ENCODE measurements at regions not wholly inside any gene's neighbourhood (a gene's known extent, or its start where the extent isn't known, plus 50 kb on each side); places are given as distances from the start of the nearest gene placed in this dataset.

DNA sequence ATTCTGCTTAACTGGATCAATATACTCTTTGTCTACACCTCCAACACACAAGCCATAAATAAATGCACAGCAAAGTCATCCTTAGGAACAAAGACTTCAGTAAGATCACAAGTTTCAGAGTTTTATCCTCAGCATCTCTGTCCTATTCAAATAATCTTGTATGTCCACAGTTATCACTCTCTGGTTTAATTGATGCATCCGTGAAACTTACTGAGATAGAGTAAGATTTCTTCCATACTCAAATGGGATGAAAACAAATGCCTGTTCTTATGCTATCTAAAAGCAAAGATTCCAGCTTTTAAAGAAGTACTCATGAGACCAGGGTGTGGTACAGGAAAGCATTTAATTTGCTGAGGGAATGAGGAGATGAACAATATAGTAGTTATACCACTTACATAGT is 184.6 kb upstream of the SLC7A11 start:
- no peaks in the 10 kb centered on the region for H3K4me1 ChIP-seq (replicated peaks)
- no peak overlapping the region for H3K4me3 ChIP-seq
- intact Hi-C loops (cut with DNase I): no loop called here
- TF ChIP-seq, protein P1, sequence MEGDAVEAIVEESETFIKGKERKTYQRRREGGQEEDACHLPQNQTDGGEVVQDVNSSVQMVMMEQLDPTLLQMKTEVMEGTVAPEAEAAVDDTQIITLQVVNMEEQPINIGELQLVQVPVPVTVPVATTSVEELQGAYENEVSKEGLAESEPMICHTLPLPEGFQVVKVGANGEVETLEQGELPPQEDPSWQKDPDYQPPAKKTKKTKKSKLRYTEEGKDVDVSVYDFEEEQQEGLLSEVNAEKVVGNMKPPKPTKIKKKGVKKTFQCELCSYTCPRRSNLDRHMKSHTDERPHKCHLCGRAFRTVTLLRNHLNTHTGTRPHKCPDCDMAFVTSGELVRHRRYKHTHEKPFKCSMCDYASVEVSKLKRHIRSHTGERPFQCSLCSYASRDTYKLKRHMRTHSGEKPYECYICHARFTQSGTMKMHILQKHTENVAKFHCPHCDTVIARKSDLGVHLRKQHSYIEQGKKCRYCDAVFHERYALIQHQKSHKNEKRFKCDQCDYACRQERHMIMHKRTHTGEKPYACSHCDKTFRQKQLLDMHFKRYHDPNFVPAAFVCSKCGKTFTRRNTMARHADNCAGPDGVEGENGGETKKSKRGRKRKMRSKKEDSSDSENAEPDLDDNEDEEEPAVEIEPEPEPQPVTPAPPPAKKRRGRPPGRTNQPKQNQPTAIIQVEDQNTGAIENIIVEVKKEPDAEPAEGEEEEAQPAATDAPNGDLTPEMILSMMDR (IDR thresholded peaks at IDR 0.05): no peak
- no peak for TF ChIP-seq POLR2A (IDR thresholded peaks at IDR 0.05)
- TF ChIP-seq POLR2AphosphoS5 (IDR thresholded peaks at IDR 0.05): no peak
- no peaks in the 10 kb centered on the region for H3K36me3 ChIP-seq
- no peak overlapping the region for H3K27ac ChIP-seq
- no peaks in the 10 kb centered on the region for H3K9me3 ChIP-seq
- 62% methylated on average over 1 of the region's 1 CpG for WGBS
- no peak for DNase-seq (ENCODE audit: low spot score)
- H3K27me3 ChIP-seq (replicated peaks; ENCODE audit: insufficient read depth): no peaks in the 10 kb centered on the region

DNA sequence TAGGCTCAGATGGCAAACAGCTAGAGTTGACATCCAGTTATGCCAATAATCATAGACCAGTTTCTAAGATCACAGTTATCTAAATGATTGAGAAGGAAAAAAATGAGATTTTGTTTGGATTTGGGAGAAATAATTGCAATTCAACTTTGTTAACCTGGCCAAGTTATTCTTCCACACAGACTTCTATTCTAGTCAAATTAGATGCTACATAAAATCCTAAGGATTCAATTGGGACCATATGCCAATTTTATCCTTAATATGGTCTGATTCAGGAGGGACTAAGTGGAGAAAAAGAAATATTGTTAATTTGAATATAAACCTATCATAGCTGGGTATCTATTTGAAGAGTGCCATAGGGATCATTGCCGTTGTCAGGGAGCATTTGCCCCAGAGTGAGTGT is 178.3 kb upstream of the SLC7A11 start:
- no peak for DNase-seq (ENCODE audit: low spot score)
- TF ChIP-seq, protein P1 (IDR thresholded peaks at IDR 0.05): no peak
- TF ChIP-seq POLR2AphosphoS5 (IDR thresholded peaks at IDR 0.05): no peak
- intact Hi-C loops (cut with DNase I): no loop called here
- Histone ChIP-seq H3K27me3 (replicated peaks; ENCODE audit: insufficient read depth) (no peaks in the 10 kb centered on the region), H3K9me3 (no peaks in the 10 kb centered on the region), H3K4me1 (replicated peaks) (no peaks in the 10 kb centered on the region), H3K27ac (no peak overlapping the region), H3K36me3 (no peaks in the 10 kb centered on the region), H3K4me3 (no peak overlapping the region)
- 91% methylated on average over 1 of the region's 1 CpG for WGBS

DNA sequence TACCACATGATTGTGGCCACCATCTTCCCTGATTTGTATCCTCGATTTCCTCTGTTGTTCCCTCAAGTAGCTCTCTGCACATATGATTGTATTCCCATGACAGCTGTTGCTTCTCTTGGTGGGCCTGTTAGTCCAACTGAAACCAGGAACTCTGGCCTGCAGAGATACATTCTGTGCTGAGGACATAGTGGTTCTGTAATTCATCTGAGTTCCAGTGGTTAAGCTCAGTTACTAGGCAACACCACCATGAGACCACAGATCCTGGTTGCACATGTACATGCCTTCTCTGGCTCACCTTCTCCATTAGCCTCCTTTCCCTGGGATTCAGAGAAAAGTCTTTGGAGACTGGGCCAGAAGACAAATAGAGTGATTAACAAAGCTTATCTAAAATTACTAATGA is 172.1 kb upstream of the SLC7A11 start:
- intact Hi-C loops (cut with DNase I): no loop called here
- TF ChIP-seq POLR2AphosphoS5 (IDR thresholded peaks at IDR 0.05): no peak
- TF ChIP-seq, protein P1 (IDR thresholded peaks at IDR 0.05): no peak
- TF ChIP-seq POLR2A (IDR thresholded peaks at IDR 0.05): no peak
- 85% methylated on average over 1 of the region's 1 CpG for WGBS
- Histone ChIP-seq H3K9me3 (no peaks in the 10 kb centered on the region), H3K4me3 (no peak overlapping the region), H3K27me3 (replicated peaks; ENCODE audit: insufficient read depth) (no peaks in the 10 kb centered on the region), H3K27ac (no peak overlapping the region), H3K36me3 (no peaks in the 10 kb centered on the region), H3K4me1 (replicated peaks) (no peaks in the 10 kb centered on the region)
- DNase-seq (ENCODE audit: low spot score): no peak

DNA sequence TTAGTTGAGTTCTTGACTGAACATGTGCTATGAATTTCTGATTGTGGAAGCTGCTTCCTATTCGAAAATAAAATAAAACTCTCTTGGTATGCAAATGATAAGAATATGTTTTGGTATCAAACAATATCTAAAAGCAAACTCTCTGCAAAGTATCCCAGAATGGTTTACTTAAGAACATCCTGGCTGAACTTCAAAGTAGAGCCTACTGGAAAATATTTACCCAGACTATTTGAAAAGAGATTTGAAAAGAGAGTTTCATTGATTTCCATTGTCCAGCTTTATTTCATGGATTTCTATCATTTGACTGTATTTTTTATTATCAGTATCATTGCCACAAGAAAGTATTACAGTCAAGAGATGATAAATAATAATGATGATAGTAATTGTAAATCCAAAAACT is 171.1 kb upstream of the SLC7A11 start:
- Histone ChIP-seq H3K4me3 (no peak overlapping the region), H3K9me3 (no peaks in the 10 kb centered on the region), H3K36me3 (no peaks in the 10 kb centered on the region), H3K27ac (no peak overlapping the region), H3K4me1 (replicated peaks) (no peaks in the 10 kb centered on the region), H3K27me3 (replicated peaks; ENCODE audit: insufficient read depth) (no peaks in the 10 kb centered on the region)
- 30% methylated on average over 1 of the region's 1 CpG for WGBS
- intact Hi-C loops (cut with DNase I): no loop called here
- DNase-seq (ENCODE audit: low spot score): no peak
- TF ChIP-seq POLR2AphosphoS5 (IDR thresholded peaks at IDR 0.05) (no peak), POLR2A (IDR thresholded peaks at IDR 0.05) (no peak)
- TF ChIP-seq, protein P1 (IDR thresholded peaks at IDR 0.05): no peak

DNA sequence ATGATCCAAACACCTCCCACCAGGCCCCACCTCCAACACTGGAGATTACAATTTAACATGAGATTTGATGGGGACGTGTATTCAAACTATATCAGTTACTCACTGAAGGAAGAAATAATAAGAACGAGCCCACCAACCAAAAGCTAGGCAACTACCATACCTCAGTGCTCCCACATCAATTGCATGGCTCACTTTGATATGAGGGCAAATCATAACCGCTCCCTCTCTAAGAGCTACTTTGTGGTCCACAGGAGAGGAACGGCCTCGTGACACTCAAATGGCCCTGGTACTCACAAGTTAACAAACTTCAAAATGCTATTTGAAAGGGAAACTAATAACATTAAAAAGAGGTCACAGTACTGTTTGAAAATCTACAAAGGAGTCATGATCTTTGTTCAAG is 170.7 kb upstream of the SLC7A11 start:
- intact Hi-C loops (cut with DNase I): no loop called here
- TF ChIP-seq POLR2A (IDR thresholded peaks at IDR 0.05) (no peak), POLR2AphosphoS5 (IDR thresholded peaks at IDR 0.05) (no peak)
- TF ChIP-seq, protein P1 (IDR thresholded peaks at IDR 0.05): no peak
- H3K27ac ChIP-seq: no peak overlapping the region
- no peaks in the 10 kb centered on the region for H3K9me3 ChIP-seq
- no peak for DNase-seq (ENCODE audit: low spot score)
- WGBS: 76% methylated on average over 5 of the region's 5 CpGs
- H3K36me3 ChIP-seq: no peaks in the 10 kb centered on the region
- no peaks in the 10 kb centered on the region for H3K4me1 ChIP-seq (replicated peaks)
- H3K27me3 ChIP-seq (replicated peaks; ENCODE audit: insufficient read depth): no peaks in the 10 kb centered on the region
- no peak overlapping the region for H3K4me3 ChIP-seq
